GM19455 (cell line): ENCODE measurements at regions not wholly inside any gene's neighbourhood (a gene's known extent, or its start where the extent isn't known, plus 50 kb on each side); places are given as distances from the start of the nearest gene placed in this dataset.
"Not testable (repeated sequence)": the region's sequence is repeated elsewhere in the genome, so short reads cannot be mapped to it uniquely, and the experiment has no call there.

Experiments
- ATAC-seq: cut with Tn5 transposase; IDR thresholded peaks from one replicate; pipeline ENCODE4 v1.9.1; 2021; ENCODE audit not compliant: unreplicated experiment

GRCh38 chr6:142016666-142017065 is 116.1 kb upstream of the GJE1 start:
- ATAC-seq = not testable (repeated sequence)

GRCh38 chr6:142015463-142015862 is 117.3 kb upstream of the GJE1 start:
- ATAC-seq = not testable (repeated sequence)

- ATAC-seq = no peak
These were observed 117.7 kb upstream of the GJE1 start for GRCh38 chr6:142015011-142015410.

- no peak for ATAC-seq
These were observed 118.2 kb upstream of the GJE1 start for GRCh38 chr6:142014515-142014914.

- ATAC-seq = no peak
These were observed 118.7 kb upstream of the GJE1 start for GRCh38 chr6:142013875-142014495.

- peak; percentile 54 for ATAC-seq
These were observed 119.4 kb upstream of the GJE1 start for GRCh38 chr6:142013287-142013686.

- no peak for ATAC-seq
These were observed 121.0 kb upstream of the GJE1 start for GRCh38 chr6:142011775-142012174.

GRCh38 chr6:142011156-142011555 is 121.6 kb upstream of the GJE1 start:
- no peak for ATAC-seq

- no peak for ATAC-seq
These were observed 123.1 kb upstream of the GJE1 start for GRCh38 chr6:142009647-142010046.

GRCh38 chr6:142008781-142009180 is 123.9 kb upstream of the GJE1 start:
- ATAC-seq = no peak

GRCh38 chr6:142008016-142008735 is 124.5 kb upstream of the GJE1 start:
- ATAC-seq = no peak

- ATAC-seq = no peak
These were observed 127.7 kb upstream of the GJE1 start for GRCh38 chr6:142005021-142005420.

- ATAC-seq = no peak
These were observed 129.8 kb upstream of the GJE1 start for GRCh38 chr6:142002825-142003405.

GRCh38 chr6:141996823-141997222 is 135.9 kb upstream of the GJE1 start:
- ATAC-seq = no peak

- ATAC-seq = no peak
These were observed 140.6 kb upstream of the GJE1 start for GRCh38 chr6:141992109-141992508.

- no peak for ATAC-seq
These were observed 141.9 kb upstream of the GJE1 start for GRCh38 chr6:141990840-141991239.

GRCh38 chr6:141989706-141989959 is 143.1 kb upstream of the GJE1 start:
- ATAC-seq = no peak

- peak; percentile 86 for ATAC-seq
These were observed 143.6 kb upstream of the GJE1 start for GRCh38 chr6:141988954-141989705.

GRCh38 chr6:141988327-141988726 is 144.4 kb upstream of the GJE1 start:
- ATAC-seq = no peak

- no peak for ATAC-seq
These were observed 146.3 kb upstream of the GJE1 start for GRCh38 chr6:141986457-141986856.

- no peak for ATAC-seq
These were observed 151.5 kb upstream of the GJE1 start for GRCh38 chr6:141981190-141981589.

- no peak for ATAC-seq
These were observed 154.9 kb upstream of the GJE1 start for GRCh38 chr6:141977782-141978181.
